ENCODE measurements at regions not wholly inside any gene's neighbourhood (a gene's known extent, or its start where the extent isn't known, plus 50 kb on each side); places are given as distances from the start of the nearest gene placed in this dataset.

DNA sequence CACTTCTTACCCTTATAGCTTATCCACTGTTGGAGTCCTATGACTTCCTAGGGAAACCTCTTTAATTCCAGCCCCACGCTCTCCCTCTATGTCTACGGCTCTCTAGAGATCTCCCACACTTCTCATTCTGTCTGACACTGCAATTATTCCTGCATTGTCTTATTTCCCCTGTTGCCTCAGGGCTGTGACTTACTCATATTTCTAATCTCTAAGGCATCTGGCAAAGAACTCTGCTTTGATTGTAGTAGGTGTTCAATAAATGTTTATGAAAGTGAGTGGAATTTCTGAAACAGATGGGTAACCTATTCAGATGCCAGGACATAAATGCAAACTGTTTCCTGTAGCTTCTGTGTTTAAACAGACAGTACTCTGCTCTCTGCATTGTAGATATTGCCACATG lies 102.4 kb upstream of the SERTM1 start:
- no peak overlapping the region for H2BK120ac ChIP-seq (replicated peaks; ENCODE audit: low read depth, low read length)
- no peaks in the 10 kb centered on the region for H3K27me3 ChIP-seq (replicated peaks in 1 of 4; ENCODE audit: control insufficient read depth in 3 of 4, extremely low read depth in 1 of 4, insufficient read depth in 3 of 4, low read length in 3 of 4)
- 98% methylated on average over 2 of the region's 2 CpGs; no CpG with 5 or more reads in 1 of the 2 experiments for WGBS, 2 experiments (ENCODE audit: extremely low coverage in 1 of 2, insufficient coverage in 1 of 2, insufficient read length in 1 of 2, insufficient replicate concordance in 2 of 2, low coverage in 1 of 2, low lambda C conversion rate in 2 of 2, missing lambda C conversion rate in 1 of 2)
- H3K14ac ChIP-seq (ENCODE audit: insufficient read length): no peak overlapping the region
- H3K9ac ChIP-seq (replicated peaks in 1 of 4; ENCODE audit: extremely low read depth in 1 of 4, low read depth in 3 of 4, low read length in 3 of 4): no peak overlapping the region
- H2AFZ ChIP-seq (ENCODE audit: low read length): no peak overlapping the region
- no peak for DNase-seq (ENCODE audit: low read depth in 1 of 2, low spot score in 2 of 2)
- TF ChIP-seq CHD2 (IDR thresholded peaks at IDR 0.05; ENCODE audit: low read length) (no peak), BACH1 (IDR thresholded peaks at IDR 0.05; ENCODE audit: low read length) (no peak), HDAC6 (IDR thresholded peaks at IDR 0.05; ENCODE audit: low read depth, low read length) (no peak)
- H3K18ac ChIP-seq (ENCODE audit: extremely low read depth, low read length): no peak overlapping the region
- no peak for FAIRE-seq
- H3K4ac ChIP-seq (replicated peaks; ENCODE audit: insufficient read length, low read depth, low read length): no peak overlapping the region
- no peak overlapping the region for H2BK5ac ChIP-seq (ENCODE audit: low read depth, low read length)
- H3K9me3 ChIP-seq (ENCODE audit: insufficient read depth in 2 of 2, low read depth in 1 of 2, low read length in 1 of 2): no peaks in the 10 kb centered on the region
- H2BK12ac ChIP-seq (ENCODE audit: low read depth, low read length): no peak overlapping the region
- H2BK20ac ChIP-seq (ENCODE audit: low read length): no peak overlapping the region
- H4K8ac ChIP-seq (ENCODE audit: extremely low read depth, insufficient read depth, low read length): no peak overlapping the region
- no peak overlapping the region for H3K4me2 ChIP-seq (ENCODE audit: insufficient read depth in 1 of 2, low read depth in 2 of 2, low read length in 2 of 2)
- no peak overlapping the region for H2BK15ac ChIP-seq (ENCODE audit: low read length)
- ChIA-PET CTCF (ENCODE audit: partially characterized antibody) (interaction anchor here (1.1 kb wide), 1 partner anchor 152 kb away, joined by 3 read pairs; no protein-coding TSS in a partner anchor), POLR2A (ENCODE audit: partially characterized antibody) (no interaction called here)
- H2AK5ac ChIP-seq (ENCODE audit: low read depth, low read length): no peak overlapping the region
- H3K79me1 ChIP-seq (ENCODE audit: low read depth, low read length): no peaks in the 10 kb centered on the region
- no peak overlapping the region for H3K27ac ChIP-seq (ENCODE audit: low read depth, low read length)
- H3K4me3 ChIP-seq (ENCODE audit: extremely low read depth in 1 of 4, insufficient read depth in 2 of 4, low read depth in 3 of 4, low read length in 4 of 4): no peak overlapping the region
- H3K4me1 ChIP-seq (replicated peaks in 1 of 4; ENCODE audit: control insufficient read depth in 3 of 4, insufficient read depth in 4 of 4, low read length in 3 of 4): no peaks in the 10 kb centered on the region
- no peaks in the 10 kb centered on the region for H3K79me2 ChIP-seq (ENCODE audit: control insufficient read depth in 1 of 2, insufficient read depth in 2 of 2, low read length in 2 of 2)
- no peak overlapping the region for H3K56ac ChIP-seq (replicated peaks; ENCODE audit: insufficient read length, low read depth, low read length)
- no peak overlapping the region for H3K23ac ChIP-seq (ENCODE audit: insufficient read length)
- H4K91ac ChIP-seq (replicated peaks; ENCODE audit: insufficient read length, low read length): no peak overlapping the region
- H4K20me1 ChIP-seq (replicated peaks in 1 of 2; ENCODE audit: control insufficient read depth in 1 of 2, insufficient read depth in 2 of 2, low read length in 2 of 2): no peaks in the 10 kb centered on the region
- no peaks in the 10 kb centered on the region for H3K36me3 ChIP-seq (ENCODE audit: control insufficient read depth in 2 of 4, insufficient read depth in 4 of 4, low read length in 3 of 4)
- H3K23me2 ChIP-seq (ENCODE audit: low read depth, low read length): no peaks in the 10 kb centered on the region
- no peak overlapping the region for H4K5ac ChIP-seq (ENCODE audit: insufficient read length, low read depth, low read length)
